DND-41 (cell line): ENCODE measurements at regions not wholly inside any gene's neighbourhood (a gene's known extent, or its start where the extent isn't known, plus 50 kb on each side); places are given as distances from the start of the nearest gene placed in this dataset.

Source experiments
- EZH2 ChIP-seq: IDR thresholded peaks from 3 replicates; pipeline ENCODE4 v1.6.1; 2012; ENCODE audit warnings: borderline replicate concordance, low read depth, mild to moderate bottlenecking, moderate library complexity, low read length, inconsistent platforms; ENCODE audit not compliant: severe bottlenecking
- TF ChIP-seq, protein P1 (sequence below): IDR thresholded peaks from 2 replicates; pipeline ENCODE4 v1.5.1; 2012; ENCODE audit warnings: borderline replicate concordance, low read length, moderate library complexity, mild to moderate bottlenecking; ENCODE audit not compliant: poor library complexity, severe bottlenecking; ENCODE audit errors: extremely low read depth

DNA sequence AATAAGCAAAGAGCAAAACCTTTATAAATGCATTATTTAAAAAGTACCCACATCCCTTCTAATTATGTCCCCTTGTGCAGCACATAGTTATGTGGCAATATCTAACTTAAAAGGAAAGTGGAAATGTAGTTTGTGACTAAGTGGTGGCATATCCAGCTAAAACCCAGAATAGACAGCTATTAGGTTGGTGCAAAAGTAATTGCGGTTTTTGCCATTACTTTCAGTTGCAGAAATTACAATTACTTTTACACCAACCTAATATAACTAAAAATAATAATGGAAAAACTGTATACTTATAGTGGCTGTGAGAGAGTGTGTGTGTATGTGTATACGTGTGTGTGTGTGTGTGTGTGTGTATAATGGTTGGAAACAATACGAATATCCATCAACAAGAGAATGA, 1108.1 kb upstream of the CNTN5 start:
- TF ChIP-seq, protein P1, sequence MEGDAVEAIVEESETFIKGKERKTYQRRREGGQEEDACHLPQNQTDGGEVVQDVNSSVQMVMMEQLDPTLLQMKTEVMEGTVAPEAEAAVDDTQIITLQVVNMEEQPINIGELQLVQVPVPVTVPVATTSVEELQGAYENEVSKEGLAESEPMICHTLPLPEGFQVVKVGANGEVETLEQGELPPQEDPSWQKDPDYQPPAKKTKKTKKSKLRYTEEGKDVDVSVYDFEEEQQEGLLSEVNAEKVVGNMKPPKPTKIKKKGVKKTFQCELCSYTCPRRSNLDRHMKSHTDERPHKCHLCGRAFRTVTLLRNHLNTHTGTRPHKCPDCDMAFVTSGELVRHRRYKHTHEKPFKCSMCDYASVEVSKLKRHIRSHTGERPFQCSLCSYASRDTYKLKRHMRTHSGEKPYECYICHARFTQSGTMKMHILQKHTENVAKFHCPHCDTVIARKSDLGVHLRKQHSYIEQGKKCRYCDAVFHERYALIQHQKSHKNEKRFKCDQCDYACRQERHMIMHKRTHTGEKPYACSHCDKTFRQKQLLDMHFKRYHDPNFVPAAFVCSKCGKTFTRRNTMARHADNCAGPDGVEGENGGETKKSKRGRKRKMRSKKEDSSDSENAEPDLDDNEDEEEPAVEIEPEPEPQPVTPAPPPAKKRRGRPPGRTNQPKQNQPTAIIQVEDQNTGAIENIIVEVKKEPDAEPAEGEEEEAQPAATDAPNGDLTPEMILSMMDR, result no peak
- TF ChIP-seq EZH2, result no peak
